NCI-H2107 treated with DMSO at 0.1 percent for 48 hours (cell line): ENCODE measurements at regions not wholly inside any gene's neighbourhood (a gene's known extent, or its start where the extent isn't known, plus 50 kb on each side); places are given as distances from the start of the nearest gene placed in this dataset.

ENCODE experiments used
- DNase-seq: peaks from one replicate; lab custom pipeline; 2025; ENCODE audit not compliant: unreplicated experiment; lab: John Stamatoyannopoulos, UW

DNA sequence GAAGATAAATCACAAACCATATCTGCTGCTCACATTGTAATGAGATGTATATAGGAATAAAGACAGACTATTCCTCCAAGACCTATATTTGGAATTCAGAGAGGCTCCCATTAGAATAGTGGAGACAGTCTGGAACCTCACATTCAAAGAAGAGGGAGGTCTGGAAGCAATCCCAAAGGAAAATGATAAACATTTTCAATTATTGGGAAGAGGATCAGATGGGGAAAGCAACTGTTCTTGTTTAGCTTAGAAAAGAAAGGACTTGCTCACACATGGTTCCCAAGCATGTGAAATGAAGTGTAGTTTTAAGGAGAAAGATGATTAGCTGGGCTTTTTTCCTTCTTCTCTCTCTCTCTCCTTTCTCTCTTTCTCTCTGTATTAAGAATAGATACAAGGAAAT lies 193.0 kb upstream of the LMNTD1 start:
- no peak for DNase-seq

- DNase-seq = no peak
These were observed 199.7 kb upstream of the LMNTD1 start for GRCh38 chr12:25752710-25753309.

DNA sequence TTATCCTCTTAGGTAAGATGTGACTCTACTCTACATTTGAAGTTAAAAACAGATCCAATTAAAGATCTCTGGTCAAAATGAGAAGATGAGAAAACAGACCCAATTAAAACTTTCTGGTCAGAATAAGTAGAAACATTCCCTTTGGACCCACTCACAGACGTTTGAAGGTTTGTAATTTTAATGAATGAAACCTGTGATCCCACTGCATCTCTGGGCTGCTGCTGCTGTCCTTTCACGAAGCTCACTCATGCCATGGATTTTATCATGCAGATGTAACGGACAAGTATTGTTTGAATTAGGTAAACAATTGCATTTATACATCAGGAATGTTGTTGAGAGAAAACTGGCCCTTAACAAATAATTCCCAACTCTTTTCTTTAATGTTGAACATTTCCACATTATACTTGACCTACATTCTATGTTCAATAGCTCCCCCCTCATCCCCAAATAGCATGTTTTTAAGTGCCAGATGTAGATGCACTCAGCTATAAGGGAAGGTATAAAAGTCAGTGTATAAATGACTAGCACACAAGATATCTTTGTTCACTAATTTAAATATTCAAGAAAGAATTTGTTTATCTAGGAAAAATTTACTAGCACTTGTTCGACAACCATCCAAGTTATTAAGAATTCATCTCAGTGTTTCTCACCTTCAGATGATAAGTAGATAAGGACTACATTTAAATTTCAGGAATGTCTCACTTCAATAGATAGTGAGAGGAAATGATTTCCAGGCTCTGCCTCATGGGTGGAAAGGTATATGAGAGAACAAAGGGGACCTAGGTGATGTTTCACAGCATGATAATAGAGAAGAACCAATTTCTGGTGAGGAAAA lies 202.3 kb upstream of the LMNTD1 start:
- DNase-seq = no peak

DNA sequence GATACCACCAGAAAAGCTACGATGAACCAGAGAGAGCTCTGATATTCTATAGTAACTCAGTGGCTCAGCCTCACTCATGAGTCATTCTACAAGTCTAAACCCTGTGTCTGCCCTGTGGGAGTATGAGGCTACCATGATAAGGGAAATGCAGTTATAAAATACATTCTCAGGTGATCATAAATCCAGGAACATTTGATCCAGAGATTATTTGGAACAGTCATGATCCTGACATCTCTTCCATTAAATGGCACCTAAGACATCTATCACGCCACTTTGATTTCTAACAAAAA lies 202.6 kb upstream of the RASSF8 start:
- DNase-seq = no peak

DNA sequence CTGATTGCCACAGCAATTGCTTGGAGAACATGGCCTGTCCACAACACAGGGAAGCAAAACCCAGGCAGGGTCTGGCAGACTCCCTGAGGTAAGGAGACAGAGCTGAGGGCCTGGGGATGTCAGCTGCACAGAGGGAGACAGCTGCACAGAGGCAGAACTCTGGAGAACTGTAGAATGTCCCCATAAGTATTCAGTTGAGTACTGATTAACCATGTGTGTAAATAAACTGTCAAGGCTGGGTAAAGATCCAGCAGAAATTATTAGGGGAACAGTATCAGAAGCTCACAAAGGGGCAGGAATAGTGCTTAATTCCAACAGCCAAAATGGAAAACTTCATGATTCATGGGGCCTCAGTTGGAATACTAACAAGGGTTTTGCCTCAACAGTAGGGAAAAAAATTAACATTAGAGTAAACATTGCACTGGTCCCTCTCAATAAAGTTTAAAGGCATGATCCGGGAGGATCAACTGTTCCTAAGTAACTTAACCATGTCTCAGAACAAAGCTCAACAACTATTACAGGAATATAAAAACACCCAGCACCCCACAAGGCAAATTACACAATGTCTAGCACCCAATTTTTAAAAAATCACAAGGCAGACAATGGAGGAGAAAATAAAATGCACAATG lies 201.3 kb upstream of the RASSF8 start:
- no peak for DNase-seq

- DNase-seq = no peak
These were observed 198.7 kb upstream of the RASSF8 start for GRCh38 chr12:25759752-25760151.

DNA sequence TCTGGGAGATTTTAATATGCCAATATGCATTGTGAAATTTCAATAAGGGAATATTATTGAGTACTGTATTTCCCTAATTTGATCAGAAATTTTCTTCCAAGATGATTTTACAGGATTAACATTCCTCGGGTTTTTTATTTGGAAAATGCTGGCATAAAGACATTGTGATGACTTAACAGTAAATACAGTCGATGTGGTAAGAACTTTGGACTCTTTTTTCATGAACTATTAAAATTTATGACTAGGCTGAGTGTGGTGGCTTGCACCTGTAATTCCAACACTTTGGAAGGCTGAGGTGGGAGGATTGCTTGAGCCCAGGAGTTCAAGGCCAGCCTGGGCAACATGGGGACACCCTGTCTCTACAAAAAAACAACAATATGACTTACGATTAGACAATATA lies 197.1 kb upstream of the RASSF8 start:
- no peak for DNase-seq

DNA sequence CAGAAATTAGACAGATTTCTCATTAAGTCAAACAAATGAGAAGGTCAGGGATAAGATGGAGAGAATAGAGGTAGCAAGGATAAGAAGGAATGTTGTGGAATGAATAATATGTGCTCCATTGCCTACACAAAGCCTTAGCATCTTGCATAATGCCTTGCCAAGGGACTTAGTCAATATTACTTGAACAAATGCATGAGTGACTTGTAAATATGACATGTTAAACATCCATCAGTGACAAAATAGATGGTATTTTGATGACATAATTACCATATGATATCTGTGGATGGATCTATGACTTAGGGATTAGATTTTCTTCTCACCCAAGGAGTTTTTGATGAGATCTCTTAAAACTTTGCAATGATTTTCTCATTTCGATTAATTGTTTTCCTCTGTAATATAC lies 194.1 kb upstream of the RASSF8 start:
- DNase-seq = no peak

DNA sequence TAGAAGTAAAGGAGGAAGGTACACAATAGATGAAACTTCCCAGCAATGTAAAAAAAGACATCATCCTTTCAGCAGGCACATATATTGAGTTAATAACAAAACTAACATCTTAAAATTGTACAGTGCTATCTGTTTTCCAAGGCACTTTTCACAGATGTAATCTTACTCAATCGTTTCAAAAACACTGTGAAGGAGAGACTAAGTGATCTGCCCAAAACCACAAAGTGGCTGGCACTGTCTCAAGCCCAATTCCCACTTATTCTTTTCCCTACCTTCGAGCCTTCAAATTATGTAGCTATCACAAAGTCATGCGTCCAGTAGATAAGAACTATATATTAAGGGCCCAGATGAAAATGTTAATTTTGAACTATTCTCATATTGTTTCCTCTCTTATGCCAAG lies 193.6 kb upstream of the RASSF8 start:
- DNase-seq = no peak

DNA sequence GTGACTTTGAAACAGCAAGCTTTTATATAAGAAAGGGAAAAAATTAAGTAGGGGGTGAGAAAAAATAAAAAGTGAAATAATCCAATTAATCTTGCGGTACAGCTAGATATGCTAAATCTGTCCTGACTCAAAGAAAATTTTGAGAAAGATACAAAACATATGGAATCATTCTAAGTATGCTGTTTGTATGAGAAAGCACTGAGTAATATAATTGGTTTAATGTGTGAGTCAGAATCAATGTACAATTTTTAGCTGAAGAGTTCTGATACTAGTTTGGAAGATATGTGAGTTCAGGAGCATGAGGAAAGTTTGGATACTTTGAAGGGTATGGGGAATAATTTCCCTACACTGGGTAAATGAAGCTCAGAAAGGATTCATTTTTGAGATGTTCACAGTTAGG lies 190.9 kb upstream of the RASSF8 start:
- DNase-seq = no peak

DNA sequence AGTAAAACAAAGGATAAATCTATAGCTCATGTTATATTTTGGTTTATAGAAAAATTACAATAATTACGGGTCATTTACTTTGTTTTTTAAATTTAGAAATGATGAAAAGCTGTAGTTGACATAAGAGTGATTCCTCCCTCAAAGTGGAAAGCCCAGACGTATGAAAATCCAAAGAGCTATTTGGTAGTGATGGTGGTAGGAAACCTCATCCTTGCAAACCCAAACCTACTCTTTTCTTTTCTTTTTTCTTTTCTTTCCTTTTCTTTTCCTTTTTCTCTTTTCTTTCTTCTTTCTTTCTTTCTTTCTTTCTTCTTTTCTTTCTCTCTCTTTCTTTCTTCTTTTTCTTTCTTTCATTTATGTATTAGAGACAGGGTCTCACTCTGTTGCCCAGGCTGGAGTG lies 190.3 kb upstream of the RASSF8 start:
- DNase-seq = no peak

- no peak for DNase-seq
These were observed 189.2 kb upstream of the RASSF8 start for GRCh38 chr12:25769082-25769945.

DNA sequence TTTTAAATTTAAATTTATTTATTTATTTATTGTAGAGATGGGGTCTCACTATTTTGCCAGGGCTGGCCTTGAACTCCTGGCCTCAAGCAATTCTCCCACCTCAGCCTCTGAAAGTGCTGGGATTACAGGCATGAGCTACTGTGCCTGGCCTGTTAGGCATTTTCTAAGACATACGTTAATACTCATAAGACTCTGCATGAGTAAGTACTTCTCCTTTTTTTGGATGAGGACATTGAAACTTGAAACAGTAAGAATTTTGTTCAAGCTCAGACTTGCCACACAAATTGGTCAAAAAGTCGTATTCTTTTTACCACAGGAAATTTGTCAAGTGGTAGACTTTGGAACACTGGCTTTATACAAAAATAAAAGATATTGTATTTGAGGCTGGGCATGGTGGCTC lies 187.4 kb upstream of the RASSF8 start:
- no peak for DNase-seq

DNA sequence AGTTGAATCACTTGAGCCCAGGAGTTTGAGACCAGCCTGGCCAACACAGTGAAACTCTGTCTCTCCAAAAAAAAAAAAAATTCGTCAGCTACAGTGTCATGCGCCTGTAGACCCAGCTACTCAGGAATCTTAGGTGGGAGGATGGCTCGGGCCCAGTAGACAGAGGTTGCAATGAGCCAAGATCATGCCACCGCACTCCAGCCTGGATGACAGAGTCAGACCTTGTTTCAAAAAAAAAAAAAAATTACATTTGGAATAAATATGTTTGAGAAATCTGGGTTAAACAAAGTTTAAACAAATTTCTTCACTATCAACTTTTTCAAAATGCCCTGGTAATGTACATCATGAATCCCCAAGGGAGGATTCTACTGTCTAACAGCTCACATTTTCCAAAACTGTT lies 187.0 kb upstream of the RASSF8 start:
- DNase-seq = no peak

- DNase-seq = no peak
These were observed 182.5 kb upstream of the RASSF8 start for GRCh38 chr12:25775968-25776367.

- no peak for DNase-seq
These were observed 177.7 kb upstream of the RASSF8 start for GRCh38 chr12:25780771-25781170.

DNA sequence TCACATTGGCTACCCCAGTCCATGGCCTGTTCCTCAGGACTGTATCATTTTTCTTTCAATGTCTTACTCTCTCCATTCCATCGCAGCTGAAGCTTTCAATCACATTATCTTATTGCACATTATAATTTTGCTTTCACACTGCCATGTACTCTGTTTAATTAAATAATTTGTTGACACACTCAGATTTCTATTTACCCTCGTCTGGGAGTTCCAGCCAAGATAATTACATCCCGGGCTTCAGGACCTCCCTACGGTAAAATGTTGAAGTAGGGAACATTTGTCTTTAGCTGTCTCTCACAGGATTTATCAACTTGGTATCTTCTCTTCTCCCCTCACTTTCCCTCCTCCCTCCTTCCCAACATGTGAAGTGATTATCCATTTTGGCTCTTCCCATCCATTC lies 177.2 kb upstream of the RASSF8 start:
- no peak for DNase-seq

DNA sequence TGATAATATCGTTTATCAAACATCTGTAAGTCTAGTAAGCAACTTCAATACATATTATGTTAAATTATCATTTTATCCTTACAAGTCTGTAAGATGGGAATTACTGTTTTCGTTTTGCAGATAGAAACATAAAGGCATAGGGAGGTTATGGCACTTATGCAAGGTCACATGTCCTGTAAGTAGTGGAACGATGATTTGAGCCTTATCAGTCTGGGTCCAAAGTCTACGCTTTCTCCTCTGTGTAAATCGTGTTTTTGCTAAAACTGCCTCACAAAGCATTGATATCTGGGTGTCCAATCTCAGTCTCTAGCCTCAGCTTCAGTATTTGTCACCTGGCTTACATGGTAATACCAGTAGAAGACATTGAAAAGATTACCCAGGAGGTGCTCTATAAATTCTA lies 174.9 kb upstream of the RASSF8 start:
- DNase-seq = no peak

GRCh38 chr12:25784669-25785068 lies 173.8 kb upstream of the RASSF8 start:
- DNase-seq = no peak

DNA sequence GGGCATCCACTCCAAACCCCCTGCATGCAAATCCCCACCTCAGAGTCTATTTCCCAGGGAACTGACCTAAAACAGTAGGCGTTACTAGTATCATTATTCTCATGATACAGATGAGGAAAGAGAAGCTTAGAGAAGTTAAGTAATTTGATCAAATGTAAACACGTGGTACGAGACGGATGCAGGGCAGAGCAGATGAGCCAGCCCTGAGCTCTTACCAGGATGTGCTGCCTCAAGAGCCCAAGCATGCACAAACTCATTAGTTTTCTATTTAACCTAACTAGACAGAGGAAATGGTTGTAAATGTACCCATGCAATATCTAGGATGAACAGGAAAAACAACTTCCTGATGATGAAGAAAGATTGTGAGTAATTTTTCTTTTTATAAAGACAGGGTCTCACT lies 173.3 kb upstream of the RASSF8 start:
- DNase-seq = no peak

DNA sequence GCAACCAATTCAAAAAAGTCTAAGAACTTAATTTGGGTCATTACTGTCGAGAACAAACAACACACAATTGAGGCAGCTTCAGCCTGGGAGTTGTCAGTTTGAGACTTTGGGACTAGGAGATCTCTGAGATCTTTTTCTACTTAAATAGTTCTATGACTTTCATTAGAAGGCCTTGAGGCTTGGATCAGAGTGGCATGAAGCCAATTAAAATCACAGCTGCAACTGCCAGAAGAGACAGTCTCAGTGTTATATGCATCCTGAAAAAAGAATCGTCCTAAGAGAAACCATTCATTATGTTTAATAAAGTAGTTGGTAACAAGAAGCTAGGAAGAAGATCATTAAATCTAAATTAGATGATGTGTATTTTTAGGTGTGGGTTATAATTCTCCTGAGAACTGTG lies 170.8 kb upstream of the RASSF8 start:
- DNase-seq = no peak
